ENCODE measurements at regions not wholly inside any gene's neighbourhood (a gene's known extent, or its start where the extent isn't known, plus 50 kb on each side); places are given as distances from the start of the nearest gene placed in this dataset.

DNA sequence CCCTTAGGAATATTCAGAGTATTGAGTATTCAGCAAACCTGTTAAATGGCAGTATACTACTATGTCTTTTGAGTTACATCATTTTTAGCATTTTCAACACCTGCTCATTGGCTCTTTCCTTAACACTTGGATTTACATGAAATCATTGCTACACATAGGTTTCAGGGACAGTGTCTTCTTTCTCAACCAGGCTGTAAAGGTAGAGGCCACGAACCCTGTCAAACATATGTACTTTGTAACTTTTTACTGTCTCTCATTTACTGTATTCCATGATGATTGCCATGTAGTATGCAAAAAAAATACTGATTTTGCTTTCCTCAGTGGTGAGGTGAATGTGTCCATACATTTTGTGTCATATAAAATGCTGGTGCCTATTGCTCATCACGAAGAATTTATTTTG, 264.4 kb downstream of the SLCO4C1 start:
- no peak for TF ChIP-seq POLR2AphosphoS5 (IDR thresholded peaks at IDR 0.05; ENCODE audit: low read depth)
- TF ChIP-seq, protein P1, sequence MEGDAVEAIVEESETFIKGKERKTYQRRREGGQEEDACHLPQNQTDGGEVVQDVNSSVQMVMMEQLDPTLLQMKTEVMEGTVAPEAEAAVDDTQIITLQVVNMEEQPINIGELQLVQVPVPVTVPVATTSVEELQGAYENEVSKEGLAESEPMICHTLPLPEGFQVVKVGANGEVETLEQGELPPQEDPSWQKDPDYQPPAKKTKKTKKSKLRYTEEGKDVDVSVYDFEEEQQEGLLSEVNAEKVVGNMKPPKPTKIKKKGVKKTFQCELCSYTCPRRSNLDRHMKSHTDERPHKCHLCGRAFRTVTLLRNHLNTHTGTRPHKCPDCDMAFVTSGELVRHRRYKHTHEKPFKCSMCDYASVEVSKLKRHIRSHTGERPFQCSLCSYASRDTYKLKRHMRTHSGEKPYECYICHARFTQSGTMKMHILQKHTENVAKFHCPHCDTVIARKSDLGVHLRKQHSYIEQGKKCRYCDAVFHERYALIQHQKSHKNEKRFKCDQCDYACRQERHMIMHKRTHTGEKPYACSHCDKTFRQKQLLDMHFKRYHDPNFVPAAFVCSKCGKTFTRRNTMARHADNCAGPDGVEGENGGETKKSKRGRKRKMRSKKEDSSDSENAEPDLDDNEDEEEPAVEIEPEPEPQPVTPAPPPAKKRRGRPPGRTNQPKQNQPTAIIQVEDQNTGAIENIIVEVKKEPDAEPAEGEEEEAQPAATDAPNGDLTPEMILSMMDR (IDR thresholded peaks at IDR 0.05; ENCODE audit: insufficient read depth, low read length), result no peak
- TF ChIP-seq, protein P2, sequence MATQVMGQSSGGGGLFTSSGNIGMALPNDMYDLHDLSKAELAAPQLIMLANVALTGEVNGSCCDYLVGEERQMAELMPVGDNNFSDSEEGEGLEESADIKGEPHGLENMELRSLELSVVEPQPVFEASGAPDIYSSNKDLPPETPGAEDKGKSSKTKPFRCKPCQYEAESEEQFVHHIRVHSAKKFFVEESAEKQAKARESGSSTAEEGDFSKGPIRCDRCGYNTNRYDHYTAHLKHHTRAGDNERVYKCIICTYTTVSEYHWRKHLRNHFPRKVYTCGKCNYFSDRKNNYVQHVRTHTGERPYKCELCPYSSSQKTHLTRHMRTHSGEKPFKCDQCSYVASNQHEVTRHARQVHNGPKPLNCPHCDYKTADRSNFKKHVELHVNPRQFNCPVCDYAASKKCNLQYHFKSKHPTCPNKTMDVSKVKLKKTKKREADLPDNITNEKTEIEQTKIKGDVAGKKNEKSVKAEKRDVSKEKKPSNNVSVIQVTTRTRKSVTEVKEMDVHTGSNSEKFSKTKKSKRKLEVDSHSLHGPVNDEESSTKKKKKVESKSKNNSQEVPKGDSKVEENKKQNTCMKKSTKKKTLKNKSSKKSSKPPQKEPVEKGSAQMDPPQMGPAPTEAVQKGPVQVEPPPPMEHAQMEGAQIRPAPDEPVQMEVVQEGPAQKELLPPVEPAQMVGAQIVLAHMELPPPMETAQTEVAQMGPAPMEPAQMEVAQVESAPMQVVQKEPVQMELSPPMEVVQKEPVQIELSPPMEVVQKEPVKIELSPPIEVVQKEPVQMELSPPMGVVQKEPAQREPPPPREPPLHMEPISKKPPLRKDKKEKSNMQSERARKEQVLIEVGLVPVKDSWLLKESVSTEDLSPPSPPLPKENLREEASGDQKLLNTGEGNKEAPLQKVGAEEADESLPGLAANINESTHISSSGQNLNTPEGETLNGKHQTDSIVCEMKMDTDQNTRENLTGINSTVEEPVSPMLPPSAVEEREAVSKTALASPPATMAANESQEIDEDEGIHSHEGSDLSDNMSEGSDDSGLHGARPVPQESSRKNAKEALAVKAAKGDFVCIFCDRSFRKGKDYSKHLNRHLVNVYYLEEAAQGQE (IDR thresholded peaks at IDR 0.05; ENCODE audit: insufficient replicate concordance, low read depth), result no peak
- TF ChIP-seq SPI1 (IDR thresholded peaks at IDR 0.05; ENCODE audit: borderline replicate concordance, low read depth), result no peak
- no peak for TF ChIP-seq GABPA (IDR thresholded peaks at IDR 0.05; ENCODE audit: low read depth)
- H3K27me3 ChIP-seq (ENCODE audit: insufficient read depth, poor library complexity, severe bottlenecking), result no peaks in the 10 kb centered on the region
- H3K27ac ChIP-seq (replicated peaks), result no peak overlapping the region
- DNase-seq (ENCODE audit: low read depth in 1 of 2, low spot score in 1 of 2), result no peak
- H3K4me3 ChIP-seq (replicated peaks; ENCODE audit: insufficient read depth, low read length), result no peak overlapping the region

DNA sequence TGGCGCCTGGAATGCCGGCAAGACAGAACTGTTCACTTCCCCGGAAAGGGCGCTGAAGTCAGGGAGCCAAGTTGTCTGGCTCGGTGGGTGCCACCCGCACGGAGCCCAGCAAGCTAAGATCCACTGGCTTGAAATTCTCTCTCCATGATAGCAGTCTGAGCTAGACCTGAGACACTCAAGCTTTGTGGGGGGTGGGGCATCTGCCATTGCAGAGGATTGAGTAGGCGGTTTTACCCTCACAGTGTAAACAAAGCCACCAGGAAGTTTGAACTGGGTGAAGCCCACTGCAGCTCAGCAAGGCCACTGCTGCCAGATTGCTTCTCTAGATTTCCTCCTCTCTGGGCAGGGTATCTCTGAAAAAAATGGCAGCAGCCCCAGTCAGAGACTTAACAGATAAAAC, 277.4 kb downstream of the SLCO4C1 start:
- DNase-seq (ENCODE audit: low read depth in 1 of 2, low spot score in 1 of 2), result no peak
- Histone ChIP-seq H3K27ac (replicated peaks) (no peak overlapping the region), H3K27me3 (ENCODE audit: insufficient read depth, poor library complexity, severe bottlenecking) (no peaks in the 10 kb centered on the region), H3K4me3 (replicated peaks; ENCODE audit: insufficient read depth, low read length) (no peak overlapping the region)
- TF ChIP-seq POLR2AphosphoS5 (IDR thresholded peaks at IDR 0.05; ENCODE audit: low read depth), result no peak
- TF ChIP-seq, protein P1 (IDR thresholded peaks at IDR 0.05; ENCODE audit: insufficient read depth, low read length), result no peak
- TF ChIP-seq, protein P2 (IDR thresholded peaks at IDR 0.05; ENCODE audit: insufficient replicate concordance, low read depth), result no peak
- TF ChIP-seq SPI1 (IDR thresholded peaks at IDR 0.05; ENCODE audit: borderline replicate concordance, low read depth), result no peak
- no peak for TF ChIP-seq GABPA (IDR thresholded peaks at IDR 0.05; ENCODE audit: low read depth)

DNA sequence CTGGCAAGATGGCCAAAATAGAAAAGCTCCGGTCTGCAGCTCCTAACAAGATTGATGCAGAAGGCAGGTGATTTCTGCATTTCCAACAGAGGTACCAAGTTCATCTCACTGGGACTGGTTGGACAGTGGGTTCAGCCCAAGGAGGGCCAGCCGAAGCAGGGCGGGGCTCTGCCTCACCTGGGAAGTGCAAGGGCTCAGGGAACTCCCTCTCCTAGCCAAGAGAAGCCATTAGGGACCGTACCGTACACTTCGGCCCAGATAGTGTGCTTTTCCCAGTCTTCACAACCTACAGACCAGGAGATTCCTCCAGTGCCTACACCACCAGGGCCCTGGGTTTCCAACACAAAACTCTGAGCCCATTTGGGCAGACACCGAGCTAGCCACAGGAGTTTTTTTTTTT, 277.8 kb downstream of the SLCO4C1 start:
- Histone ChIP-seq H3K4me3 (replicated peaks; ENCODE audit: insufficient read depth, low read length) (no peak overlapping the region), H3K27me3 (ENCODE audit: insufficient read depth, poor library complexity, severe bottlenecking) (no peaks in the 10 kb centered on the region), H3K27ac (replicated peaks) (no peak overlapping the region)
- TF ChIP-seq, protein P2 (IDR thresholded peaks at IDR 0.05; ENCODE audit: insufficient replicate concordance, low read depth), result no peak
- DNase-seq (ENCODE audit: low read depth in 1 of 2, low spot score in 1 of 2), result no peak

DNA sequence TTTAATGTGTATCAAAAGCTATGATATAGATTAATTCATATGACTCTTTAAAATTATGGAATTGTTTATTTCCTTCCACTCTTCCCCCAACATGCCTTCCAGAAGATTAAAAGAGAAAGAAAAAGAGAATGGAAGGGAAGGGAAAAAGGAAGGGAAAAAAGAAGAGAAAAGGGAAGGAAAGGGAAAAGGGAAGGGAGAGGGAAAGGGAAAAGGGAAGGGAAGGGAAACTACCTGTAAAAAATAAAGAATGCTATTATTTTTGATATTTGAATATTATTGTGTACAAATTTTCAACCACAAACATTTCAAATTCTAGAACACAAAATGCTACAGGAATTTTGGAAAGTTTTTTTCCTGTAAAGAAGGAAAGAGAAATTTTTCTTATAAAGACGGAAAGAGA, 281.7 kb downstream of the SLCO4C1 start:
- Histone ChIP-seq H3K27me3 (ENCODE audit: insufficient read depth, poor library complexity, severe bottlenecking) (no peaks in the 10 kb centered on the region), H3K4me3 (replicated peaks; ENCODE audit: insufficient read depth, low read length) (no peak overlapping the region), H3K27ac (replicated peaks) (no peak overlapping the region)
- TF ChIP-seq, protein P1 (IDR thresholded peaks at IDR 0.05; ENCODE audit: insufficient read depth, low read length), result no peak
- TF ChIP-seq, protein P2 (IDR thresholded peaks at IDR 0.05; ENCODE audit: insufficient replicate concordance, low read depth), result no peak
- TF ChIP-seq GABPA (IDR thresholded peaks at IDR 0.05; ENCODE audit: low read depth) (no peak), POLR2AphosphoS5 (IDR thresholded peaks at IDR 0.05; ENCODE audit: low read depth) (no peak), SPI1 (IDR thresholded peaks at IDR 0.05; ENCODE audit: borderline replicate concordance, low read depth) (no peak)
- DNase-seq (ENCODE audit: low read depth in 1 of 2, low spot score in 1 of 2), result no peak
